GM19467 (cell line): ENCODE measurements at regions not wholly inside any gene's neighbourhood (a gene's known extent, or its start where the extent isn't known, plus 50 kb on each side); places are given as distances from the start of the nearest gene placed in this dataset.

Experiments
- ATAC-seq: cut with Tn5 transposase; IDR thresholded peaks from one replicate; pipeline ENCODE4 v1.9.1; 2021; ENCODE audit warnings: mild to moderate bottlenecking, moderate library complexity; ENCODE audit not compliant: unreplicated experiment

GRCh38 chr18:41466436-41467160 lies 488.4 kb upstream of the PIK3C3 start:
- no peak for ATAC-seq

GRCh38 chr18:41465386-41465785 lies 489.6 kb upstream of the PIK3C3 start:
- no peak for ATAC-seq

GRCh38 chr18:41464278-41464677 lies 490.8 kb upstream of the PIK3C3 start:
- no peak for ATAC-seq

DNA sequence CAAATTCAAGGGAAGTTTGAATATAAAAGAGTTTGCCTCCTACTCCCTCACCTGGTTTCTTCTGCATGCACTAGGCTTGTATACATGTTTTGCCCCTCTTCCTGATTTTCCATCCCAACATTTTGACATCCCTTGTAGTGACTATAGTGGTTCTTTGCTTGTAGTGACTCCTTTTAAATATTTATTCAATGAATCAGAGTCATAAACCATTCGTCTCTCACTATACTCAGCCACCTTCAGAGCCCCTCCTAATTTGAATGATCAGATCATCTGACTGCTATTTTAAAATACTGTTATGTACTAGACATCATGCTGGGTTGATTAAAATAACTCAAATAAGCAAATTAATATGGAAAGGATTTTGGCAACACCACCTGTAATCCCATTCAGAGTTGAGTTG lies 492.1 kb upstream of the PIK3C3 start:
- ATAC-seq, result no peak

DNA sequence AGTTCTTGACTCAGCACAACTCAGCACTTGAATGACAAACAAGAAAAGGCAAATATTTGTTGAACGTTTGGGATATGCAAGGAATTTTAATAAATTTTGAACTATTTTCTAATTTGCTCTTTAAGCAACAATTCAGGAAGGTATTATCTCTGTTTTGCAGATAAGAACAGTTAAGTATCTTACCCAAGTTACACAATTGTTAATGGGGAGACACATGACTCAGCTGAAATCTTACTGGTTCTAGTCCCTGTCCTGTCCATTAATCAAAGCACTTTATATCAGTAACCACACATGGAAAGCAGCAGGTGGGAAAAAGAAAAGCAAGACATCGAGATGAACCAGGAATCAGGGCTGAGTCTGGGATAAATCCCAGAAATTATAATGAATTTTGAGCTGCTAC lies 493.9 kb upstream of the PIK3C3 start:
- no peak for ATAC-seq

DNA sequence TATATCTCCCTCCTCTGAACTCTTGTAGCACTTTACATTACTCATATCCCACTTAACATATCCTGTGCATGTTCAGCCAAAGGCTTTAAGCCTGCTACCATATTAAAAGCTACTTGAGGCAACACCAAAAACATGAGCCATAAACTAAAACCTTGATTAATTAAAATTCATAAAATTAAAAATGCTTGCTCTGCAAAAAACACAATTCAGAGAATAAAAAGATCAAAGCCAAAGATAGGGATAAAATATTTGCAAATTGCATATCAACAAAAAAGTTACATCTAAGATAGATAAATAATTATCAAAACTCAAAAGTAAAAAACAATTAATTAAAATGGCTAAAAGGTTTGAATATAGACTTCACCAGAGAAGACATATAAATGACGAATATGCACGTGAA lies 495.4 kb upstream of the PIK3C3 start:
- no peak for ATAC-seq

- no peak for ATAC-seq
Observed at GRCh38 chr18:41458376-41458775, 496.7 kb upstream of the PIK3C3 start.

DNA sequence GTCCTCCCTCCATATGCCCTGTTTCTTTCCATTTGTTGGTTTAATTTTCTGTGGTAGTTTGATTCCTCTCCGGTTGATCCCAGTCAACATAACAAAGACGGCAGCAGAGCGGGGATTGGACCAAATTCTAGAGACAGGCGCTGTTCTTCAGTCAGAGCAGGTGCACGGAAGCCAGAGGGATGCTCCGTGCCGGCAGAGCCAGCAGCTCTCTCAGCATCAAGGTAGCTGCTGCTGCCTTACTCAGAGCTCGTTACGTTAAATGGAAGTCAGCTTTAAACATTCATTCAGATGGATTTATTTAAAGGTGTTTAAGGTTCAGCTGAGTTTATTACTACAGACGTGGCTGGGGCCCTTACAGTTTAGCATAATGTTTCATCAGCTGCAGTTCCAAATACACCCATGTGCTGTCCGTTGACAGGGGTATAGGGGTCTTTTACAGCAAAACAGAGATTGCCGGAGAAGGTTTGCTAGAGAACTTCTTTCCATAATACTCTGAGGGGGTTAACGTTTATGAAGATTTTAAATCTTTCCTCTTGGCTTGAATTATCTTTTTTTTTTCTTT lies 497.2 kb upstream of the PIK3C3 start:
- ATAC-seq, result no peak

DNA sequence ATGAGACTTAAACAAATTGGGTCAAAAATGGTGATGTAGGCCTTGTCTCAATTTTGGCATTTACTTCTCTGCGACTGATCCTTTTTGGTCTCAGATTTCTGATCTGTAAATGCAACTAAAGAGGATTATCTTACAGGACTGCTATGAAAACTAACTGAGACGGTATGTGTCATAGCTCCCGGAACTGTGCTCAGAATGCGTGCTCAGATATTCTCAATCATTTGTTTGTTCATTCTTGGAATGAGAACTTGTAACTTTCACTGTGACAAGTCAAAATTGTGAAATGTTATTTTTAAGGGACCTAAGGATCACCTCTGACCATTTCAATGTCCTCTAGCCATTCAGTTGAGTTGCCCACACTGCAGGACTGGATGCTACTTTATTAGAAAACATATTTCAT lies 498.2 kb upstream of the PIK3C3 start:
- no peak for ATAC-seq

- no peak for ATAC-seq
Observed at GRCh38 chr18:41449612-41450011, 505.4 kb upstream of the PIK3C3 start.

GRCh38 chr18:41444943-41445342 lies 510.1 kb upstream of the PIK3C3 start:
- ATAC-seq, result no peak

GRCh38 chr18:41436772-41437171 lies 518.3 kb upstream of the PIK3C3 start:
- no peak for ATAC-seq

GRCh38 chr18:41418598-41418997 lies 536.4 kb upstream of the PIK3C3 start:
- ATAC-seq, result no peak

- ATAC-seq, result no peak
Observed at GRCh38 chr18:41416044-41416443, 539.0 kb upstream of the PIK3C3 start.

DNA sequence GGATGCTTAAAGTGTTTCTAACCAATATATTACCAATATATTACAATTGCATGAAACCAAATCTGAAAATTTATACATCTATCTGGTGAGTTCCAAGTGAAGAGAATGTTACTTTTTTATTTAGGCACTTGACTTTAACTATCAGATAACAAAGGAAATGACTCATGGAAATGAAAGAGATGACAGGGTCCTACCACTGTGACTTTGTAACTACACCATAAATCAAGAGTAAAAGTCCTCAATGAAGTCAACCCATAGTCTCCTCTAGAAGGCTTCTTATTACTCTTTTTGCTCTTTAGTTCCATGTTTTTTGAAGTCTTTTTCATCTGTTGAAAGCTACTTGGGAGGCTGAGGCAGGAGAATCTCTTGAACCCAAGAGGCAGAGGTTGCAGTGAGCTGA lies 545.0 kb upstream of the PIK3C3 start:
- no peak for ATAC-seq

DNA sequence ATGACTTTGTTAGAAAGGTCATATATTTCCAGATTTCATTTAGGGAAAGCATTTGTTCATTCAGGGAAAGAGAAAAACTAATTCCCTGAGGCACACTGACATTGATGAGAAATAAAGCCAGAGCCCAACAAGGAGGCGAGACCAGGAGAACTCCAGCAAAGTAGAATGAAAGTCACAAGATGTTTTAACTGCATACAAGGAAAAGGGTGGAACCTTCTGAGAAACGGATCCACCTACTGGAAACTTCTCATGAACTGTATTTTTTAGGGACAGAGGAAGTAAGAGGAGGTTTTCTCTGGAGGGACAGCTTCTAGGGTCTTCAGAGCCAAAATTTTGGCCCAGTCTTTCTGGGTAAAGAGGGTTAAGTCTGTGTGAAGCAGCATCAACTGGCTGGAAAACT lies 548.2 kb upstream of the PIK3C3 start:
- ATAC-seq, result no peak

- no peak for ATAC-seq
Observed at GRCh38 chr18:41396861-41397260, 558.2 kb upstream of the PIK3C3 start.

DNA sequence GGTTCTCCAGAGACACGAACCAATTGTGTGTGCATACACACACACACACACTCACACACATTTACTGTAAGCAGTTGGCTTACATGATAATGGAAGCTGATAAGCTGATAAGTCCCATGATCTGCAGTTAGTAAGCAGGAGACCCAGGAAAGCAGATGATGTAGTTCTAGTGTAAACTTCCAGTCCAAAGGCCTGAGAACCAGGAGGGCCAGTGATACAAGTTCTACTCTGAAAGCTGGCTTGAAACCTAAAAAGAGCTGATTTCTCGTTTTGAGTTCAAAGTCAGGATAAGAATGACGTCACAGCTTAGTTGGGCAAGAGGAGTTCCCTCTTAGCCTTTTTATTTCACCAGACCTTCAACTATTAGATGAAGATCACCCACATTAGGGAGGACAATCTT lies 558.8 kb upstream of the PIK3C3 start:
- no peak for ATAC-seq

- ATAC-seq, result no peak
Observed at GRCh38 chr18:41395695-41396094, 559.3 kb upstream of the PIK3C3 start.

GRCh38 chr18:41391616-41392595 lies 563.1 kb upstream of the PIK3C3 start:
- ATAC-seq, result no peak

DNA sequence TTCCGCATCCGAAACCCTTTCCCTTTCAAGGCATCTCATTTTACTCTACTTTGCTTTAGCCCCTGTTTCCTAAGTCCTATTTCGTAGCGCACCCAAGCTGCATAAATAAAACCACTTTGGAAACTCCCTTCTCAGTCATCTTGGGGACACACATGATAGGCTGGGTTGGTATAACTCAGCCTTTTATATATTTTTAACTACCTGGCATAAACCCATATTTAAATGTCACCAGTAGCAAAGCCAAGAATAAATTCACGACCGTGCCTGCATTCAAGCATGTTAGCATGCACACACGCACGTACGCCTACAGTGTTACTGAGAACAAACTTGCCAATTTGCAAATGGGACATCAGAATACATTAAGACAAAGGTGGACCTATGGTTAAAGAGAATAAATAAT lies 564.7 kb upstream of the PIK3C3 start:
- ATAC-seq, result no peak

DNA sequence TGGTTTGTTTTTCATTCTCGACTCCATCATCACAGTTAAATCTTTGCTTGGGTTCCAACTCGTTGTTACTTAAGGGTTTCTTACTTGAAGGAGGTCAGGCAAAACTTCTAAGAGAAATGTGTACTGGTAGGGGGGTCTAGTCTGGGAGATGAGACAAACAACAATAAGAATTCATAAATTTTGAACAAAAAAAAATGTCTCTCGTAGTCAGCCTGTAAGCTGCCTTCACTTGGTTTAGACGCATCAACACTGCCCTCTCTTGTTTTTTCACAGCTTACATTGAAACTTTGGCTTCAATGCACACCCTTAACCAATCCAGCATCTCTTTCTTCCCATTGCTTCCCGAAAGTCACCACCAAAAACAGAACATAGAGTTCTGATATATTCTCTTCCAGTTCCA lies 576.4 kb upstream of the PIK3C3 start:
- no peak for ATAC-seq
